HG02798 (cell line): ENCODE measurements at regions not wholly inside any gene's neighbourhood (a gene's known extent, or its start where the extent isn't known, plus 50 kb on each side); places are given as distances from the start of the nearest gene placed in this dataset.

Experiments
- ATAC-seq: cut with Tn5 transposase; IDR thresholded peaks from one replicate; pipeline ENCODE4 v1.9.1; 2021; ENCODE audit warnings: mild to moderate bottlenecking; ENCODE audit not compliant: unreplicated experiment, poor library complexity

- no peak for ATAC-seq
Measured at GRCh38 chr9:107740088-107740980, 250.8 kb upstream of the KLF4 start.

GRCh38 chr9:107739601-107740082 is 250.1 kb upstream of the KLF4 start:
- ATAC-seq, result no peak

- ATAC-seq, result no peak
Measured at GRCh38 chr9:107738789-107739188, 249.2 kb upstream of the KLF4 start.

GRCh38 chr9:107737987-107738743 is 248.6 kb upstream of the KLF4 start:
- ATAC-seq, result no peak

- no peak for ATAC-seq
Measured at GRCh38 chr9:107737610-107737986, 248.0 kb upstream of the KLF4 start.

- ATAC-seq, result no peak
Measured at GRCh38 chr9:107735821-107736220, 246.3 kb upstream of the KLF4 start.

- no peak for ATAC-seq
Measured at GRCh38 chr9:107734256-107735013, 244.9 kb upstream of the KLF4 start.

GRCh38 chr9:107733523-107733894 is 243.9 kb upstream of the KLF4 start:
- ATAC-seq, result no peak

- no peak for ATAC-seq
Measured at GRCh38 chr9:107732781-107733522, 243.4 kb upstream of the KLF4 start.

GRCh38 chr9:107731115-107731762 is 241.7 kb upstream of the KLF4 start:
- ATAC-seq, result no peak

- ATAC-seq, result no peak
Measured at GRCh38 chr9:107730666-107731065, 241.1 kb upstream of the KLF4 start.

- ATAC-seq, result no peak
Measured at GRCh38 chr9:107727086-107727780, 237.7 kb upstream of the KLF4 start.

- ATAC-seq, result no peak
Measured at GRCh38 chr9:107723015-107723414, 233.4 kb upstream of the KLF4 start.

- no peak for ATAC-seq
Measured at GRCh38 chr9:107721705-107722245, 232.2 kb upstream of the KLF4 start.

GRCh38 chr9:107720501-107720900 is 230.9 kb upstream of the KLF4 start:
- no peak for ATAC-seq

GRCh38 chr9:107717529-107718314 is 228.2 kb upstream of the KLF4 start:
- no peak for ATAC-seq

GRCh38 chr9:107715740-107716139 is 226.2 kb upstream of the KLF4 start:
- ATAC-seq, result no peak

- ATAC-seq, result no peak
Measured at GRCh38 chr9:107713470-107713869, 223.9 kb upstream of the KLF4 start.
